Lower leg skin (tissue), 3 donors: ENCODE measurements at regions not wholly inside any gene's neighbourhood (a gene's known extent, or its start where the extent isn't known, plus 50 kb on each side); places are given as distances from the start of the nearest gene placed in this dataset.

Source experiments
- CTCF ChIP-seq, 3 donors: fragments of 450-650 bp; IDR thresholded peaks; one replicate each; pipeline ENCODE4 v1.5.1; 2016; ENCODE audit warnings: antibody characterized with exemption in 3 of 3, mild to moderate bottlenecking in 3 of 3, moderate library complexity in 2 of 3
- POLR2A ChIP-seq, 2 donors: fragments of 450-650 bp; IDR thresholded peaks; one replicate each; pipeline ENCODE4 v1.6.1; 2016 to 2017; ENCODE audit warnings: antibody characterized with exemption in 2 of 2, mild to moderate bottlenecking in 1 of 2, moderate library complexity in 1 of 2

- TF ChIP-seq CTCF (IDR thresholded peaks at IDR 0.05) (no peak), POLR2A (IDR thresholded peaks at IDR 0.05) (no peak)
These were observed 273.6 kb downstream of the CYRIA start for GRCh38 chr2:16391986-16392385.
